ENCODE measurements at regions not wholly inside any gene's neighbourhood (a gene's known extent, or its start where the extent isn't known, plus 50 kb on each side); places are given as distances from the start of the nearest gene placed in this dataset.
"Not testable (repeated sequence)": the region's sequence is repeated elsewhere in the genome, so short reads cannot be mapped to it uniquely, and the experiment has no call there.

DNA sequence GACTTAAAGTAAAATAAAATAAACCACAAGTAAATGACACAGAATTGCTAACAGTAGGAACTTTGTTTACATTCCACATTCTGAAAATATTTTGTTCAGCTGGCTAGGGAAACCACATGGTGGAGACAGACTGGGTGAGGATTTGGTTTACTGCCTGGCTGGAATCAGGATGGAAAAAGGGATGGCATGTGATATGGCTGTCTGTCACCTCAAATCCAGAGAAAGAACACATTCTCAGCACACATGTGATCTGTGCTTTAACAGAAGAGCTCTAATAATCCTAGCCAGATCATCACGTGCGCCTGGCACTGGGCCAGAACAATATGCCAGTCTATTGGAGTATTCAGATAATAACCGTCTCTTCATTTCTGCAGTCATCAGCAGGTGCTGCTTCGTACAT, 90.9 kb upstream of the PIP4K2A start:
- CTCF ChIA-PET: interaction anchor here (1.1 kb wide), 1 partner anchor 18 kb away, joined by 3 read pairs; no protein-coding TSS in a partner anchor
- intact Hi-C loops (cut with micrococcal nuclease; ENCODE audit: unreplicated experiment): no loop called here
- Mint-ChIP-seq H3K27ac (ENCODE audit: unreplicated experiment) (no peak overlapping the region), H3K9me3 (ENCODE audit: low read depth, unreplicated experiment) (no peaks in the 10 kb centered on the region), H3K4me1 (ENCODE audit: low read depth, unreplicated experiment) (peaks cover 12% of the 10 kb centered on the region), H3K36me3 (ENCODE audit: insufficient read depth, unreplicated experiment) (no peaks in the 10 kb centered on the region), H3K4me3 (ENCODE audit: low read depth, unreplicated experiment) (no peak overlapping the region), H3K27me3 (ENCODE audit: unreplicated experiment) (no peaks in the 10 kb centered on the region)
- DNase-seq: no peak
- BruUV-seq (replicated peaks): no TSS peak
- TF ChIP-seq, protein P1, sequence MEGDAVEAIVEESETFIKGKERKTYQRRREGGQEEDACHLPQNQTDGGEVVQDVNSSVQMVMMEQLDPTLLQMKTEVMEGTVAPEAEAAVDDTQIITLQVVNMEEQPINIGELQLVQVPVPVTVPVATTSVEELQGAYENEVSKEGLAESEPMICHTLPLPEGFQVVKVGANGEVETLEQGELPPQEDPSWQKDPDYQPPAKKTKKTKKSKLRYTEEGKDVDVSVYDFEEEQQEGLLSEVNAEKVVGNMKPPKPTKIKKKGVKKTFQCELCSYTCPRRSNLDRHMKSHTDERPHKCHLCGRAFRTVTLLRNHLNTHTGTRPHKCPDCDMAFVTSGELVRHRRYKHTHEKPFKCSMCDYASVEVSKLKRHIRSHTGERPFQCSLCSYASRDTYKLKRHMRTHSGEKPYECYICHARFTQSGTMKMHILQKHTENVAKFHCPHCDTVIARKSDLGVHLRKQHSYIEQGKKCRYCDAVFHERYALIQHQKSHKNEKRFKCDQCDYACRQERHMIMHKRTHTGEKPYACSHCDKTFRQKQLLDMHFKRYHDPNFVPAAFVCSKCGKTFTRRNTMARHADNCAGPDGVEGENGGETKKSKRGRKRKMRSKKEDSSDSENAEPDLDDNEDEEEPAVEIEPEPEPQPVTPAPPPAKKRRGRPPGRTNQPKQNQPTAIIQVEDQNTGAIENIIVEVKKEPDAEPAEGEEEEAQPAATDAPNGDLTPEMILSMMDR (IDR thresholded peaks at IDR 0.05; ENCODE audit: unreplicated experiment): no peak

DNA sequence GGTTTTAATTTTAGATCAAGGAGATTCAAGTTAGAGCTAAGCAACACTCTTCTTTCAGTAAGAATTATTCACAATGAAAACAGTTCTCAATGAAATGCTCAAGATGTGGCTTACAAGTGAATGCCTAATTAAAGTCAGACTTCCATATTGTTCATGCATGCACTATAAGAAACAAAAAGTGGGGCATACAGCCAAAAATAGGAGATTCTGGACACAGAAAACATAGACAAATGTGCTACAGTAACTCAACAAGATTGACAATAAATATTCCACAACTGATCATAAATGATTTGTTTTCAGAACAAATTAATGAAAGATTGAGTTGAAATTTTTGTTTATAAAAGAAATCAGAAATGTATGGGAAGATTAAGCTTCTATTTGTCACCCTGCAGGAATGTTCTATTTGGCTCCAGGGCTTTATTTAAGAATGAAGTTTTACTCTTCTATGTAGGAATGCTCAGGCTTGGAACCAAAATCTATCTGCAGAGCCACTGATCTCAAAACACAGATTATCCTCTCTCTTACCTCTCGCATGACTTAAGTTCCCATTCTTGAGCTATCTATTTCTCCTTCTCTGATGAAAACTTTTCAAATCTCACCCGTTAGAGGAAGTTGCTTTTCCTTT, 89.0 kb upstream of the PIP4K2A start:
- H3K36me3 Mint-ChIP-seq (ENCODE audit: insufficient read depth, unreplicated experiment): no peaks in the 10 kb centered on the region
- H3K9me3 Mint-ChIP-seq (ENCODE audit: low read depth, unreplicated experiment): no peaks in the 10 kb centered on the region
- H3K4me3 Mint-ChIP-seq (ENCODE audit: low read depth, unreplicated experiment): no peak overlapping the region
- TF ChIP-seq, protein P1 (IDR thresholded peaks at IDR 0.05; ENCODE audit: unreplicated experiment): no peak
- intact Hi-C loops (cut with micrococcal nuclease; ENCODE audit: unreplicated experiment): no loop called here
- peaks cover 12% of the 10 kb centered on the region for H3K4me1 Mint-ChIP-seq (ENCODE audit: low read depth, unreplicated experiment)
- DNase-seq: no peak
- CTCF ChIA-PET: no interaction called here
- BruUV-seq (replicated peaks): no TSS peak
- no peak overlapping the region for H3K27ac Mint-ChIP-seq (ENCODE audit: unreplicated experiment)
- H3K27me3 Mint-ChIP-seq (ENCODE audit: unreplicated experiment): no peaks in the 10 kb centered on the region

DNA sequence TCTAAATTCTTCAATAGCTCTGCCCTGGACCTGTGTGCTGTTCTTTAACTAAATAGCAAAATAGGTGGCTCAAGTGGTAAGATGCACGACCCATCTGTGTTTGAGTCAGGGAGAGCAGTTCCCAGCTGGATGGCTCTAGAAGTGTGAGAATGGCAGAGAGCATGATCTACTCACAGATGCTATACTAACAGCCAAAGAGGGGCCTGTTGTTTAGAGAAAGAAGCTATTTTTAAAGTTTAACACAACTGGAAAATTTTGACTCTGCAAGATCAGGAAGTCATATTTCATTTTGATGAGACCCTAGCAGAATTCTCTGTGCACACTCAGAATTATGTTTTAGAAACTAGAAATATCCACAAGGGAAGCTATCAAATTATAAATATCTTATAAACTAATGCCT, 87.4 kb upstream of the PIP4K2A start:
- Mint-ChIP-seq H3K4me1 (ENCODE audit: low read depth, unreplicated experiment) (peaks cover 12% of the 10 kb centered on the region), H3K36me3 (ENCODE audit: insufficient read depth, unreplicated experiment) (no peaks in the 10 kb centered on the region), H3K27ac (ENCODE audit: unreplicated experiment) (no peak overlapping the region), H3K27me3 (ENCODE audit: unreplicated experiment) (no peaks in the 10 kb centered on the region), H3K4me3 (ENCODE audit: low read depth, unreplicated experiment) (no peak overlapping the region), H3K9me3 (ENCODE audit: low read depth, unreplicated experiment) (no peaks in the 10 kb centered on the region)
- intact Hi-C loops (cut with micrococcal nuclease; ENCODE audit: unreplicated experiment): no loop called here
- DNase-seq: no peak
- CTCF ChIA-PET: no interaction called here
- BruUV-seq (replicated peaks): no TSS peak
- TF ChIP-seq, protein P1 (IDR thresholded peaks at IDR 0.05; ENCODE audit: unreplicated experiment): no peak

DNA sequence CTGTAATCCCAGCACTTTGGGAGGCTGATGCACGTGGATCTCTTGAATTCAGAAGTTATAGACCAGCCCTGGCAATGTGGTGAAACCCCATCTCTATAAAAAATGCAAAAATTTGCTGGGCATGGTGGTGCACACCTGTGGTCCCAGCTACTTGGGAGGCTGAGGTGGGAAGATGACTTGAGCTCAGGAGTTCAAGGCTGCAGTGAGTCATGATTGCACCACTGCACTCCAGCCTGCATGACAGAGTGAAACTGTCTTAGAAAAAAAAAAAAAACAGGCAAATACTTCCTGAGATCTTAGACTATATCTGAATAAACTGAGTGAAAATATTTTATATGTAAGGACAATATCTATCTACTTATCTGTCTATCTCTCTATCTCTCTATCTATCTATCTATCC, 83.4 kb upstream of the PIP4K2A start:
- intact Hi-C loops (cut with micrococcal nuclease; ENCODE audit: unreplicated experiment); H3K27ac Mint-ChIP-seq (ENCODE audit: unreplicated experiment); H3K4me1 Mint-ChIP-seq (ENCODE audit: low read depth, unreplicated experiment); H3K4me3 Mint-ChIP-seq (ENCODE audit: low read depth, unreplicated experiment); H3K36me3 Mint-ChIP-seq (ENCODE audit: insufficient read depth, unreplicated experiment); DNase-seq; H3K9me3 Mint-ChIP-seq (ENCODE audit: low read depth, unreplicated experiment); BruUV-seq (replicated peaks); H3K27me3 Mint-ChIP-seq (ENCODE audit: unreplicated experiment): not testable (repeated sequence)
- CTCF ChIA-PET: interaction anchor here (0.6 to 0.7 kb wide), 2 partner anchors 37 to 114 kb away, joined by 3 to 4 read pairs; no protein-coding TSS in a partner anchor

DNA sequence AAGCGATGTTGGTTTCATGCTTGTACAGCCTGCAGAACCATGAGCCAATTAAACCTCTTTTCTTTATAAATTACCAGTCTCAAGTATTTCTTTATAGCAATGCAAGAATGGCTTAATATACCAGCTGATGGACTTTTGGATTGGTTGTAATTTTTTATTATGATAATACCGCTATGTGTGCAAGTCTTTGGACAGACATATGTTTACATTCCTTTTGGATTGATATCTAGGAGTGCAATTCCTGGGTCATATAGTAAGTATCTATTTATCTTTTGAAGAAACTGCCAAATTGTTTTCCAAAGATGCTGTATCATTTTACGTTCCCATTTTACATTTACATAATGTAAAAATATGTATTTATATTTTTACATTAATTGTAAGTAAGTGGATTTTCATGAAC, 81.2 kb upstream of the PIP4K2A start:
- H3K4me1 Mint-ChIP-seq (ENCODE audit: low read depth, unreplicated experiment): no peaks in the 10 kb centered on the region
- H3K27me3 Mint-ChIP-seq (ENCODE audit: unreplicated experiment): no peaks in the 10 kb centered on the region
- no peak for DNase-seq
- no peak overlapping the region for H3K4me3 Mint-ChIP-seq (ENCODE audit: low read depth, unreplicated experiment)
- CTCF ChIA-PET: no interaction called here
- TF ChIP-seq, protein P1 (IDR thresholded peaks at IDR 0.05; ENCODE audit: unreplicated experiment): no peak
- intact Hi-C loops (cut with micrococcal nuclease; ENCODE audit: unreplicated experiment): no loop called here
- H3K9me3 Mint-ChIP-seq (ENCODE audit: low read depth, unreplicated experiment): no peaks in the 10 kb centered on the region
- no peaks in the 10 kb centered on the region for H3K36me3 Mint-ChIP-seq (ENCODE audit: insufficient read depth, unreplicated experiment)
- no TSS peak for BruUV-seq (replicated peaks)
- H3K27ac Mint-ChIP-seq (ENCODE audit: unreplicated experiment): no peak overlapping the region
